IPS-20b (cell line): ENCODE measurements at regions not wholly inside any gene's neighbourhood (a gene's known extent, or its start where the extent isn't known, plus 50 kb on each side); places are given as distances from the start of the nearest gene placed in this dataset.

Source experiments
- H3K27ac ChIP-seq: one replicate; pipeline ENCODE4 v1.5.1; 2013; ENCODE audit warnings: low read length
- H3K27me3 ChIP-seq: 2 replicates; pipeline ENCODE4 v1.6.1; 2013; ENCODE audit warnings: mild to moderate bottlenecking, low read length, inconsistent platforms; ENCODE audit not compliant: insufficient read depth
- H3K36me3 ChIP-seq: 2 replicates; pipeline ENCODE4 v1.6.1; 2013; ENCODE audit warnings: low read depth, mild to moderate bottlenecking, inconsistent platforms, low read length, moderate library complexity; ENCODE audit not compliant: insufficient read depth
- H3K4me1 ChIP-seq: 2 replicates; pipeline ENCODE4 v1.6.1; 2013; ENCODE audit warnings: mild to moderate bottlenecking, control low read depth, inconsistent platforms, low read length, moderate library complexity; ENCODE audit not compliant: insufficient read depth
- H3K4me3 ChIP-seq: 2 replicates; pipeline ENCODE4 v1.5.1; 2013; ENCODE audit warnings: mild to moderate bottlenecking, low read length, inconsistent platforms
- H3K9ac ChIP-seq: 2 replicates; pipeline ENCODE4 v1.6.1; 2013; ENCODE audit warnings: low read depth, mild to moderate bottlenecking, inconsistent platforms, low read length, moderate library complexity
- H3K9me3 ChIP-seq: 2 replicates; pipeline ENCODE4 v1.6.1; 2013; ENCODE audit warnings: mild to moderate bottlenecking, low read depth, low read length, inconsistent platforms; ENCODE audit not compliant: insufficient read depth

GRCh38 chr12:93033948-93034347 lies 104.9 kb upstream of the EEA1 start:
- Histone ChIP-seq H3K9me3 (no peaks in the 10 kb centered on the region; the same call in 1 of the 2 replicates), H3K36me3 (no peaks in the 10 kb centered on the region), H3K4me3 (no peak overlapping the region), H3K27me3 (no peaks in the 10 kb centered on the region), H3K4me1 (no peaks in the 10 kb centered on the region; the same call in 1 of the 2 replicates), H3K9ac (no peak overlapping the region), H3K27ac (no peak overlapping the region)

- Histone ChIP-seq H3K4me3 (no peak overlapping the region), H3K9ac (no peak overlapping the region), H3K27me3 (no peaks in the 10 kb centered on the region), H3K36me3 (no peaks in the 10 kb centered on the region), H3K27ac (no peak overlapping the region), H3K9me3 (no peaks in the 10 kb centered on the region), H3K4me1 (no peaks in the 10 kb centered on the region; the same call in 1 of the 2 replicates)
These were observed 110.0 kb upstream of the EEA1 start for GRCh38 chr12:93039062-93039461.

GRCh38 chr12:93039930-93040329 lies 110.8 kb upstream of the EEA1 start:
- Histone ChIP-seq H3K27ac (no peak overlapping the region), H3K27me3 (no peaks in the 10 kb centered on the region), H3K4me1 (no peaks in the 10 kb centered on the region; the same call in 1 of the 2 replicates), H3K36me3 (no peaks in the 10 kb centered on the region), H3K9ac (no peak overlapping the region), H3K4me3 (no peak overlapping the region), H3K9me3 (no peaks in the 10 kb centered on the region)

GRCh38 chr12:93040367-93040766 lies 111.3 kb upstream of the EEA1 start:
- Histone ChIP-seq H3K9ac (no peak overlapping the region), H3K36me3 (no peaks in the 10 kb centered on the region), H3K27ac (no peak overlapping the region), H3K9me3 (no peaks in the 10 kb centered on the region), H3K27me3 (no peaks in the 10 kb centered on the region), H3K4me1 (no peaks in the 10 kb centered on the region; the same call in 1 of the 2 replicates), H3K4me3 (no peak overlapping the region)

GRCh38 chr12:93041416-93041815 lies 112.3 kb upstream of the EEA1 start:
- Histone ChIP-seq H3K36me3 (no peaks in the 10 kb centered on the region), H3K4me3 (no peak overlapping the region), H3K27ac (no peak overlapping the region), H3K4me1 (no peaks in the 10 kb centered on the region), H3K9ac (no peak overlapping the region), H3K27me3 (no peaks in the 10 kb centered on the region), H3K9me3 (no peaks in the 10 kb centered on the region)

- no peaks in the 10 kb centered on the region for H3K36me3 ChIP-seq
- H3K9me3 ChIP-seq: no peaks in the 10 kb centered on the region
- no peaks in the 10 kb centered on the region for H3K27me3 ChIP-seq
- H3K4me1 ChIP-seq: no peaks in the 10 kb centered on the region
- H3K4me3 ChIP-seq: no peak overlapping the region
- H3K9ac ChIP-seq: no peak overlapping the region
- no peak overlapping the region for H3K27ac ChIP-seq
These were observed 113.2 kb upstream of the EEA1 start for GRCh38 chr12:93042283-93042682.

- Histone ChIP-seq H3K4me3 (no peak overlapping the region), H3K36me3 (no peaks in the 10 kb centered on the region), H3K27me3 (no peaks in the 10 kb centered on the region), H3K4me1 (no peaks in the 10 kb centered on the region), H3K27ac (no peak overlapping the region), H3K9me3 (no peaks in the 10 kb centered on the region), H3K9ac (no peak overlapping the region)
These were observed 113.6 kb upstream of the EEA1 start for GRCh38 chr12:93042684-93043083.

- H3K27ac ChIP-seq: no peak overlapping the region
- H3K36me3 ChIP-seq: no peaks in the 10 kb centered on the region
- no peak overlapping the region for H3K9ac ChIP-seq
- H3K4me1 ChIP-seq: no peaks in the 10 kb centered on the region
- H3K9me3 ChIP-seq: no peaks in the 10 kb centered on the region
- no peaks in the 10 kb centered on the region for H3K27me3 ChIP-seq
- H3K4me3 ChIP-seq: no peak overlapping the region
These were observed 114.2 kb upstream of the EEA1 start for GRCh38 chr12:93043192-93043876.

GRCh38 chr12:93043877-93044209 lies 114.7 kb upstream of the EEA1 start:
- Histone ChIP-seq H3K4me1 (no peaks in the 10 kb centered on the region), H3K9ac (no peak overlapping the region), H3K9me3 (no peaks in the 10 kb centered on the region), H3K27me3 (no peaks in the 10 kb centered on the region), H3K36me3 (no peaks in the 10 kb centered on the region), H3K4me3 (no peak overlapping the region), H3K27ac (no peak overlapping the region)

GRCh38 chr12:93047118-93047517 lies 118.0 kb upstream of the EEA1 start:
- H3K9ac ChIP-seq: no peak overlapping the region
- no peaks in the 10 kb centered on the region for H3K27me3 ChIP-seq
- H3K9me3 ChIP-seq: no peaks in the 10 kb centered on the region
- no peaks in the 10 kb centered on the region for H3K36me3 ChIP-seq
- peaks cover 7% of the 10 kb centered on the region; the same call in 1 of the 2 replicates for H3K4me1 ChIP-seq
- H3K4me3 ChIP-seq: no peak overlapping the region
- H3K27ac ChIP-seq: no peak overlapping the region

GRCh38 chr12:93048656-93049055 lies 119.6 kb upstream of the EEA1 start:
- no peak overlapping the region for H3K4me3 ChIP-seq
- H3K27me3 ChIP-seq: no peaks in the 10 kb centered on the region
- H3K36me3 ChIP-seq: no peaks in the 10 kb centered on the region
- no peaks in the 10 kb centered on the region for H3K9me3 ChIP-seq
- peaks cover 7% of the 10 kb centered on the region; the same call in 1 of the 2 replicates for H3K4me1 ChIP-seq
- no peak overlapping the region for H3K9ac ChIP-seq
- no peak overlapping the region for H3K27ac ChIP-seq

GRCh38 chr12:93050026-93050747 lies 121.1 kb upstream of the EEA1 start:
- no peak overlapping the region for H3K4me3 ChIP-seq
- H3K27ac ChIP-seq: no peak overlapping the region
- peaks cover 8% of the 10 kb centered on the region; the same call in 1 of the 2 replicates for H3K4me1 ChIP-seq
- H3K36me3 ChIP-seq: no peaks in the 10 kb centered on the region
- H3K9me3 ChIP-seq: no peaks in the 10 kb centered on the region
- H3K27me3 ChIP-seq: no peaks in the 10 kb centered on the region
- no peak overlapping the region for H3K9ac ChIP-seq
